GM12892 (cell line): ENCODE measurements at regions not wholly inside any gene's neighbourhood (a gene's known extent, or its start where the extent isn't known, plus 50 kb on each side); places are given as distances from the start of the nearest gene placed in this dataset.

ENCODE experiments used
- POLR2A ChIP-seq: IDR thresholded peaks from 2 replicates; pipeline ENCODE4 v1.6.1; 2011; ENCODE audit warnings: low read depth, low read length, control low read depth
- POLR2AphosphoS5 ChIP-seq: IDR thresholded peaks from 2 replicates; pipeline ENCODE4 v1.6.1; 2011; ENCODE audit warnings: low read depth, low read length, control low read depth
- TAF1 ChIP-seq: IDR thresholded peaks from 2 replicates; pipeline ENCODE4 v1.6.1; 2011; ENCODE audit warnings: low read depth, mild to moderate bottlenecking, control low read depth, low read length, borderline replicate concordance

GRCh38 chr13:47837104-47837880 is 163.8 kb downstream of the SUCLA2 start:
- TF ChIP-seq POLR2A (no peak), POLR2AphosphoS5 (no peak), TAF1 (no peak)
